HG03196 (cell line): ENCODE measurements at regions not wholly inside any gene's neighbourhood (a gene's known extent, or its start where the extent isn't known, plus 50 kb on each side); places are given as distances from the start of the nearest gene placed in this dataset.
"Not testable (repeated sequence)": the region's sequence is repeated elsewhere in the genome, so short reads cannot be mapped to it uniquely, and the experiment has no call there.

ENCODE experiments used
- ATAC-seq: cut with Tn5 transposase; IDR thresholded peaks from one replicate; pipeline ENCODE4 v1.9.1; 2021; ENCODE audit not compliant: unreplicated experiment

- no peak for ATAC-seq
Measured at GRCh38 chr6:146931214-146931613, 273.0 kb upstream of the STXBP5 start.

GRCh38 chr6:146937316-146937715, 266.9 kb upstream of the STXBP5 start:
- ATAC-seq: no peak

GRCh38 chr6:146938266-146938665, 266.0 kb upstream of the STXBP5 start:
- ATAC-seq: no peak

GRCh38 chr6:146939456-146939855, 264.8 kb upstream of the STXBP5 start:
- ATAC-seq: not testable (repeated sequence)

GRCh38 chr6:146943664-146944063, 260.6 kb upstream of the STXBP5 start:
- ATAC-seq: no peak

- ATAC-seq: no peak
Measured at GRCh38 chr6:146944077-146944476, 260.1 kb upstream of the STXBP5 start.

GRCh38 chr6:146944809-146945208, 259.4 kb upstream of the STXBP5 start:
- ATAC-seq: no peak

GRCh38 chr6:146946559-146946958, 257.7 kb upstream of the STXBP5 start:
- ATAC-seq: peak; percentile 43

- no peak for ATAC-seq
Measured at GRCh38 chr6:146948790-146949342, 255.4 kb upstream of the STXBP5 start.

GRCh38 chr6:146949425-146949824, 254.8 kb upstream of the STXBP5 start:
- ATAC-seq: no peak

GRCh38 chr6:146950351-146950835, 253.8 kb upstream of the STXBP5 start:
- peak; percentile 57 for ATAC-seq

- ATAC-seq: no peak
Measured at GRCh38 chr6:146955570-146955969, 248.6 kb upstream of the STXBP5 start.

- ATAC-seq: no peak
Measured at GRCh38 chr6:146957181-146958093, 246.8 kb upstream of the STXBP5 start.

- ATAC-seq: no peak
Measured at GRCh38 chr6:146961831-146962230, 242.4 kb upstream of the STXBP5 start.

- ATAC-seq: no peak
Measured at GRCh38 chr6:146962329-146962728, 241.9 kb upstream of the STXBP5 start.

- ATAC-seq: no peak
Measured at GRCh38 chr6:146965110-146965689, 239.0 kb upstream of the STXBP5 start.

- no peak for ATAC-seq
Measured at GRCh38 chr6:146968041-146968760, 236.0 kb upstream of the STXBP5 start.

- ATAC-seq: no peak
Measured at GRCh38 chr6:146972546-146972945, 231.7 kb upstream of the STXBP5 start.

GRCh38 chr6:146974351-146974750, 229.9 kb upstream of the STXBP5 start:
- no peak for ATAC-seq

- ATAC-seq: no peak
Measured at GRCh38 chr6:146975093-146975492, 229.1 kb upstream of the STXBP5 start.

GRCh38 chr6:146980900-146981329, 223.3 kb upstream of the STXBP5 start:
- no peak for ATAC-seq
